ENCODE measurements at regions not wholly inside any gene's neighbourhood (a gene's known extent, or its start where the extent isn't known, plus 50 kb on each side); places are given as distances from the start of the nearest gene placed in this dataset.
"Not testable (repeated sequence)": the region's sequence is repeated elsewhere in the genome, so short reads cannot be mapped to it uniquely, and the experiment has no call there.

DNA sequence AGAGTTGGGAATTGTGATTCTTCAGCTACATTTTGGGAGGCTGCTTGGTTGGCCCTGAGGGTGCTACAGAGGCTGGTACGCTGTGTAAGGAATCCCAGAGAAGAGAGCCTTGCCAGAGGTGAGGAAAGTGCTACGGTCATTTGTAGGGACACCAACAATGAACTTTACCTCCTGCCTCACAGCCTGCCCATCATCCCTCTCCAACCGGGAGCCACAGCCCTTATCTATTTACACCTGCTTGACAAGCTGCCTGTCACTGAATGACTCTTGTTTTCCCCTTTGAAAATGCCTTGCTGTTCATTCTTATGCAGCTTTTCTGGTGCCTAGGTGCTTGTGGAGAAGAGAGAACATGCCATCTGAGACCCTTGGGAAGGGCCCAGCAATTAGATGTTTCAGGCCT, 110.8 kb downstream of the PCSK1 start:
- Histone ChIP-seq H3K9me3 (no peaks in the 10 kb centered on the region; the same call in 2 of the 3 replicates), H3K27ac (no peak overlapping the region), H3K4me3 (no peak overlapping the region), H3K4me1 (peaks cover 10% of the 10 kb centered on the region), H3K4me2 (no peak overlapping the region)
- ATAC-seq: no peak
- ChIA-PET POLR2A (no interaction called here), CTCF (interaction anchor here (1.2 to 8.6 kb wide), 2 partner anchors 15 to 22 kb away, joined by 3 to 62 read pairs; no protein-coding TSS in a partner anchor)
- no peak for FAIRE-seq
- no peak for DNase-seq (ENCODE audit: low read depth in 1 of 2, low spot score in 1 of 2)
- TF ChIP-seq, protein P1, sequence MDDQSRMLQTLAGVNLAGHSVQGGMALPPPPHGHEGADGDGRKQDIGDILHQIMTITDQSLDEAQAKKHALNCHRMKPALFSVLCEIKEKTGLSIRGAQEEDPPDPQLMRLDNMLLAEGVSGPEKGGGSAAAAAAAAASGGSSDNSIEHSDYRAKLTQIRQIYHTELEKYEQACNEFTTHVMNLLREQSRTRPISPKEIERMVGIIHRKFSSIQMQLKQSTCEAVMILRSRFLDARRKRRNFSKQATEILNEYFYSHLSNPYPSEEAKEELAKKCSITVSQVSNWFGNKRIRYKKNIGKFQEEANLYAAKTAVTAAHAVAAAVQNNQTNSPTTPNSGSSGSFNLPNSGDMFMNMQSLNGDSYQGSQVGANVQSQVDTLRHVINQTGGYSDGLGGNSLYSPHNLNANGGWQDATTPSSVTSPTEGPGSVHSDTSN (IDR thresholded peaks at IDR 0.05): no peak
- 79% methylated on average over 3 of the region's 3 CpGs for WGBS (ENCODE audit: missing lambda C conversion rate)

DNA sequence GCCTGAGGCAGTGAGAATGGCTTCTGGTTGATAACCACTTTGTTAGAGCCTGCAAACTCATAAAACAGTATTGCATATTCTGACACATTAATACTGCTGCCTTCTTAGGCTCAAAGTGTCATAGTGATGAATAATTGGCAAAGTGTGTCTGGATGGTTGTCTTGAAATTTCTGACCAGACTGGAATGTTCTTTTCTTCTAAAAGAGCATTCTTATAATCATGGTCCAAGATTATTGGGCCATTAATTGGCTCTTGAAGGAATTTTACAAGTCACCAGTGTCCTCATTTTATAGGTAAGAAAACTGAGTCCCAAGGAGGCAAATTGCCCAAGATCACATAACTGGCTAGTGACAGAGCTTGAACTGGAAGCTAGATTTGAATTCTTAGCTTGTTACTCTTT, 111.7 kb downstream of the PCSK1 start:
- Histone ChIP-seq H3K9me3 (no peaks in the 10 kb centered on the region; the same call in 2 of the 3 replicates), H3K4me3 (no peak overlapping the region), H3K27ac (peak overlapping the region in 1 of 2 experiments; percentile 22; a peak in 1 of 6 replicates), H3K4me2 (no peak overlapping the region), H3K4me1 (peaks cover 16% of the 10 kb centered on the region)
- DNase-seq (ENCODE audit: low read depth in 1 of 2, low spot score in 1 of 2): no peak
- no peak for TF ChIP-seq KDM1A (IDR thresholded peaks at IDR 0.05; ENCODE audit: low read depth)
- TF ChIP-seq, protein P2, sequence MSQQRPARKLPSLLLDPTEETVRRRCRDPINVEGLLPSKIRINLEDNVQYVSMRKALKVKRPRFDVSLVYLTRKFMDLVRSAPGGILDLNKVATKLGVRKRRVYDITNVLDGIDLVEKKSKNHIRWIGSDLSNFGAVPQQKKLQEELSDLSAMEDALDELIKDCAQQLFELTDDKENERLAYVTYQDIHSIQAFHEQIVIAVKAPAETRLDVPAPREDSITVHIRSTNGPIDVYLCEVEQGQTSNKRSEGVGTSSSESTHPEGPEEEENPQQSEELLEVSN (IDR thresholded peaks at IDR 0.05; ENCODE audit: borderline replicate concordance, low read depth): no peak
- CTCF ChIA-PET: interaction anchor here (8.6 kb wide), 1 partner anchor 16 kb away, joined by 62 read pairs; no protein-coding TSS in a partner anchor
- FAIRE-seq: no peak
- ATAC-seq: no peak
- POLR2A ChIA-PET: no interaction called here

DNA sequence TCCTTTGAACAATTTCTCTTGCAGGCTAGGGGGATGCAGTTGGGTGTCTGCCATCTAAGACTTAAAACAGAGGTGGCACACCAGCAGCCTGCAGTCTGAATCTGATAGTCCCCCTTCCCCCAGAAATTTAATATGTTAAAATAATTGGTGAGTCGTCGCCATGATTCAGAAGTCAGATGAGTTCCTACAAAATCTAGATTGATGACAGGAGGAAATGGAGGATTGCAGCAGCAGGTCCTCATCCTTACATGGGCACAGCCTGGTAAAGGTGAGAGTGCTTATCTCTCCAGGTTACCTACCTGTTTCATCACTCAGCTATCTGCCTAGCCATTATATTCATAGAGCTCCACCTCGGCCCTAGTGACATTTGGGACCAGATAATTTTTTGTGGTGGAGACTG, 112.3 kb downstream of the PCSK1 start:
- 77% methylated on average over 3 of the region's 3 CpGs for WGBS (ENCODE audit: missing lambda C conversion rate)
- ATAC-seq (no peak), DNase-seq (ENCODE audit: low read depth in 1 of 2, low spot score in 1 of 2) (no peak), FAIRE-seq (no peak)
- ChIA-PET POLR2A (no interaction called here), CTCF (interaction anchor here (8.6 kb wide), 1 partner anchor 17 kb away, joined by 62 read pairs; no protein-coding TSS in a partner anchor)
- Histone ChIP-seq H3K4me2 (no peak overlapping the region), H3K9me3 (no peaks in the 10 kb centered on the region; the same call in 2 of the 3 replicates), H3K27ac (peak overlapping the region in 1 of 2 experiments; percentile 22; a peak in 1 of 6 replicates), H3K4me3 (no peak overlapping the region), H3K4me1 (peaks cover 21% of the 10 kb centered on the region)
- TF ChIP-seq RAD21 (conservative IDR thresholded peaks at IDR 0.05 in 1 of 2, IDR thresholded peaks at IDR 0.05 in 1 of 2) (no peak), KDM1A (IDR thresholded peaks at IDR 0.05; ENCODE audit: low read depth) (no peak), CHD4 (IDR thresholded peaks at IDR 0.05; ENCODE audit: borderline replicate concordance) (no peak), HOXB5 (CRISPR knock-in tag; IDR thresholded peaks at IDR 0.05) (no peak), MAFK (IDR thresholded peaks at IDR 0.05; ENCODE audit: partially characterized antibody) (no peak), PHF8 (IDR thresholded peaks at IDR 0.05; ENCODE audit: borderline replicate concordance, low read depth) (no peak), MAZ (IDR thresholded peaks at IDR 0.05; ENCODE audit: borderline replicate concordance, low read depth, low read length) (no peak), NPAS2 (CRISPR knock-in tag; IDR thresholded peaks at IDR 0.05; ENCODE audit: borderline replicate concordance) (no peak), RNF2 (IDR thresholded peaks at IDR 0.05; ENCODE audit: borderline replicate concordance, low read depth) (no peak), POLR2A (IDR thresholded peaks at IDR 0.05; ENCODE audit: low read length) (no peak), NFE2L2 (conservative IDR thresholded peaks at IDR 0.05; ENCODE audit: low read length) (no peak)

DNA sequence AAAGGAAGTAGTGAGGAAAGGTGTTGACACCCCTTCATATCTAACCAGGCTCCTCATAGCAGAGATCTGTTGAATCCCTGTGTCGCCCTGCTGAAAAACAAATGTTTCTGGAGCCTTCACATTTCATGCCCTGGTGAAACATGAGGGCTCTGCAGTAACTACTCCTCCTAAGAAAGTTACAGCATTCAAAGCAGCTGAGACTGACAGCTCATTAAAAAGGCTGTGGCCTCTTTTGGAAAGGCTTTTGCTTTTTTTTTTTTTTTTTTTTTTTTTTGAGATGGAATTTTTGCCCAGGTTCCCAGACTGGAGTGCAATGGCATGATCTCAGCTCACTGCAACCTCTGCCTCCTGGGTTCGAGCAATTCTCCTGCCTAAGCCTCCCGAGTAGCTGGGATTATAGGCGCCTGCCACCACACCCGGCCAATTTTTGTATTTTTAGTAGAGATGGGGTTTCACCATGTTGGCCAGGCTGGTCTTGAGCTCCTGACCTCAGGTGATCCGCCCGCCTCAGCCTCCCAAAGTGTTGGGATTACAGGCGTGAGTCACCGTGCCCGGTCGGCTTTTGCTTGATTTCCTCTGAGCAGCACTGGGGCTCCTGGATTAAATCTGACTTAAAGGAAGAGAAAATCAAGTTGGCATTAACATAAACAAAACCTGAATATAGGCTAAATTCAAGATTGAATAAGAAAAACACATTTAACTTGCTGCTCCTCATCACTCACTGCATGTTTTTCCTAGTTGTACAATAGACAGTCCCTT, 112.9 kb downstream of the PCSK1 start:
- H3K9me3 ChIP-seq; FAIRE-seq; ATAC-seq; H3K27ac ChIP-seq; H3K4me2 ChIP-seq; H3K4me3 ChIP-seq; DNase-seq (ENCODE audit: low read depth in 1 of 2, low spot score in 1 of 2); POLR2A ChIA-PET: not testable (repeated sequence)
- 77% methylated on average over 7 of the region's 11 CpGs for WGBS (ENCODE audit: missing lambda C conversion rate)
- H3K4me1 ChIP-seq: peaks cover 20% of the 10 kb centered on the region
- CTCF ChIA-PET: interaction anchor here (8.6 kb wide), 1 partner anchor 17 kb away, joined by 62 read pairs; no protein-coding TSS in a partner anchor

Data from A549 (cell line).